ENCODE measurements at regions not wholly inside any gene's neighbourhood (a gene's known extent, or its start where the extent isn't known, plus 50 kb on each side); places are given as distances from the start of the nearest gene placed in this dataset.

DNA sequence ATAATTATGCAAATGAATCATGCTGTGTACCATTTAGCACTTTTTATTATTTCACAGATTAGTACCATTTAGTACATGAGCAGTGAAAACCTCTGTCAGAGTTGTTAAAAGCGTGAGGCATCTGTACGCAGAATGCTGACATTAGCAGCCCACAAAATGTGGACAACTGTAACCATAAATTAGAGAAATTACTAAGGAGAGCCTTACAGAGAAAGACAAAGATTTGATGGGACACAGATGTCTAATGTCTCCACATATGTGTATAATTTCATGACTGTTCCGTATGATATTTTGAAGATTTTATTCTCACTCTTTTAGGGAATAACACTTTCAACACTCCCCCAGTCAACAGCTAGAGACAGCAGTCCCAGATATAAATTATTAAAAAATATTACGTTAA, 414.0 kb upstream of the ANKRD30A start:
- no peak for DNase-seq (ENCODE audit: low read depth)
- H3K4me3 ChIP-seq (ENCODE audit: low read depth, low read length) = no peak overlapping the region
- TF ChIP-seq, protein P1, sequence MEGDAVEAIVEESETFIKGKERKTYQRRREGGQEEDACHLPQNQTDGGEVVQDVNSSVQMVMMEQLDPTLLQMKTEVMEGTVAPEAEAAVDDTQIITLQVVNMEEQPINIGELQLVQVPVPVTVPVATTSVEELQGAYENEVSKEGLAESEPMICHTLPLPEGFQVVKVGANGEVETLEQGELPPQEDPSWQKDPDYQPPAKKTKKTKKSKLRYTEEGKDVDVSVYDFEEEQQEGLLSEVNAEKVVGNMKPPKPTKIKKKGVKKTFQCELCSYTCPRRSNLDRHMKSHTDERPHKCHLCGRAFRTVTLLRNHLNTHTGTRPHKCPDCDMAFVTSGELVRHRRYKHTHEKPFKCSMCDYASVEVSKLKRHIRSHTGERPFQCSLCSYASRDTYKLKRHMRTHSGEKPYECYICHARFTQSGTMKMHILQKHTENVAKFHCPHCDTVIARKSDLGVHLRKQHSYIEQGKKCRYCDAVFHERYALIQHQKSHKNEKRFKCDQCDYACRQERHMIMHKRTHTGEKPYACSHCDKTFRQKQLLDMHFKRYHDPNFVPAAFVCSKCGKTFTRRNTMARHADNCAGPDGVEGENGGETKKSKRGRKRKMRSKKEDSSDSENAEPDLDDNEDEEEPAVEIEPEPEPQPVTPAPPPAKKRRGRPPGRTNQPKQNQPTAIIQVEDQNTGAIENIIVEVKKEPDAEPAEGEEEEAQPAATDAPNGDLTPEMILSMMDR (conservative IDR thresholded peaks at IDR 0.05; ENCODE audit: low read depth, low read length) = no peak

DNA sequence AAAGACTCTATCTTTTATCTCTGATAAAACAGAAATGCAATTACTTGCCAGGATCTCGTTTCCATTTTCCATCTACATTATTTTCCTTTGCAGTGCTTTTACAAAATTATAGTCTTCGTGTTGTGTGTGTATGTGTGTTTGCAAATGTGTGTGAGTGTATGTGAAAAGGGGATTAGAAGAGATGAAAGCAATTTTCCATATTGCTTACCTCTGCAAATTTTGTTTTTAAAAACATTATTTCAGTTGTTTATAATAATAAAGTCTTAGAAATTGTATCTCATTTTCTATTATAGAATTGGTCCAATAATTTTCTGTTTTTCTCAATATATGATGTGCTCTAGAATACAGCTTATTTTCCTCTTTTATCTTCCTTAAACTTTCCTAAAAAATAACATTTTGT, 421.3 kb upstream of the ANKRD30A start:
- TF ChIP-seq, protein P1 (conservative IDR thresholded peaks at IDR 0.05; ENCODE audit: low read depth, low read length) = no peak
- H3K4me3 ChIP-seq (ENCODE audit: low read depth, low read length) = no peak overlapping the region
- no peak for DNase-seq (ENCODE audit: low read depth)

DNA sequence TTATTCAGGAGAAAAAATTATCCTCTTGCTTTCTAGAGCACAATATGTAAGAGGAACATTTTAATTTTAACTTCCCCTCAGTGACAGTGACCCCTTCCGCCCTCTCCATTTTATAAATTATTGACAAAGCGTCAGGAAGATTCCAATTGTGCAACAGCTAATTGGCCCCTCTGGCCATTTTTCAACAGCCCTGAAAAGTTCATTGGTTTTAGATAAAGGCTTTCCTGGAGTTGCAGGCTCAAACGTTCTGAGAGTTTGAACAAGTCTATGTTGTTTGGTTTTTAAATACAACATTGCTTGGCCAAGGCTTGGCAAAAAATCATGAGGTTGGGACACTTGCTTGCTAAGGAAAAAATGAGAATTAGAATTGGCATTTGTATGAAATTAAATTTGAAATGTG, 422.2 kb upstream of the ANKRD30A start:
- no peak overlapping the region for H3K4me3 ChIP-seq (ENCODE audit: low read depth, low read length)
- TF ChIP-seq, protein P1 (conservative IDR thresholded peaks at IDR 0.05; ENCODE audit: low read depth, low read length) = no peak
- no peak for DNase-seq (ENCODE audit: low read depth)

DNA sequence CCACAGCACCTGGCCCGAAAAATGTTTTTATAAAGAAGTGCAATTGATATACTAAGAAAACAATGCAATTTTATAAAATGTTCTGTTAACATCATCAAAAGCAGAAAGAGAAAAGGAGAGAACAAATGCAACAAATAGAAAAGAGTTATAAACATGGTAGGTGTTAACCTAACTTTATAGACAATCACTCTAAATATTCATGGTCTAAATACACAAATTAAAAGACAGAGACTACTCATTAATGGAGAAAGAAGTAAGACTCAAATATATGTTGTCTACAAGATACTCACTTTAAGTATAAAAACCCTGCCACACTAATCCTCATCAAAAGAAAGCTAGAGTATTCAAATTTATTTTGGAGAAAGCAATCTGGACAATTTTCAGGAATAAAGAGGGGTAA, 425.3 kb upstream of the ANKRD30A start:
- no peak overlapping the region for H3K4me3 ChIP-seq (ENCODE audit: low read depth, low read length)
- TF ChIP-seq, protein P1 (conservative IDR thresholded peaks at IDR 0.05; ENCODE audit: low read depth, low read length) = no peak
- no peak for DNase-seq (ENCODE audit: low read depth)

DNA sequence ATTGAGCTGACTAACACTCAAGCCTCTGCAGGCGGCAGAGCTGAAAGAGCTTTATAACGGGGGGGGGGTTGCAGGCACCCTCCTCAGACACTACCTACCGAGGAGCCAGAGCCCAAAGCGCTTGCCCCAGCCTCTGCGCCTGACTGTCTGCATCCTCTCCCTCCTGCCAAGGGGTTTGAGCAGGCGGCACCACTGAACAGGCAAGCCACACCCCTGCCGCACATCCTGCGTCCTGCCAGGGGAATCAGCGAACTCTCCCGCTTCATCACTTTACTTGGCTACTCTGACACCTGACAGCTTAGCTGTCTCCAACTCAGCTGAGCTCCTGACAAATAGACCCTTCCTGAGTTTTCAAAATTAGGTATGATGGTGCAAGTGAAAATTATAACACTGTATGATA, 432.6 kb upstream of the ANKRD30A start:
- TF ChIP-seq, protein P1 (conservative IDR thresholded peaks at IDR 0.05; ENCODE audit: low read depth, low read length) = no peak
- no peak for DNase-seq (ENCODE audit: low read depth)
- H3K4me3 ChIP-seq (ENCODE audit: low read depth, low read length) = no peak overlapping the region

DNA sequence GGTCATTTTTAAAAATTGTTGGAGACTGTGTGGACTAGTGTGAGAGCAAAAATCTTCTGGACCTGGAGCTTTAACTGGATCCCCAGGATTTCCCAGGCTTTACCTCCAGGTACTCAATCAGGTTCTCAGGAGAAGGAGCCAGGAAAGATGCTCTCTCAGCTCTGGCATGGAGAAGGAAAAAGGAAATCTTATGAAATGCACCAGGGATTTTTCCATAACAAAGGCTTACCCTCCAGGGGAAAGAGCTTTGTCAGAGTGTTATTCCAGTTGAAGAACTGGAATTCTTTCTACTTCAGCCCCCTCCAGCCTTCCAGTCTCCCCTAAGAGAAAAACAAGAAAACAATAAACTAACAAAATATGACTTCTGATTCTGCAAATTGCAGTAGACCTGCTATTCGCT, 436.7 kb upstream of the ANKRD30A start:
- TF ChIP-seq, protein P1 (conservative IDR thresholded peaks at IDR 0.05; ENCODE audit: low read depth, low read length) = no peak
- no peak for DNase-seq (ENCODE audit: low read depth)
- no peak overlapping the region for H3K4me3 ChIP-seq (ENCODE audit: low read depth, low read length)

DNA sequence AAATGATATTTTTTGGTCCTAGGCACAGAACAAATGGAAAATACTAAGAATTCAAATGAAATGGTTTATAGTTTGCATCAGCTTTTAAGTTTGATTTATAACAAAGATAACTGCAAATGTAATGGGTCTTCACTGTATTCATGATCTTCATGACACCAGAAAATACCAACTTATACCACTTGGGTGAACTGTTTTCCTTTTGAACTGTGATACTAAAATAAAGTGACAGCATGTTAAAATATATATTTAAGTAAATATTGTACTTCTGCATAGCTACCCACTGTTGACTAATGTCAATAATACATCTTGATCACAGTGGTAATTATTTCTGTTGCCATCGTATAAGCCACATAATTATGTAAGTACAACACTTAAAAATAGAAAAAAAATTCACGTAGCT, 442.0 kb upstream of the ANKRD30A start:
- H3K4me3 ChIP-seq (ENCODE audit: low read depth, low read length) = no peak overlapping the region
- TF ChIP-seq, protein P1 (conservative IDR thresholded peaks at IDR 0.05; ENCODE audit: low read depth, low read length) = no peak
- DNase-seq (ENCODE audit: low read depth) = no peak
